ENCODE measurements at regions not wholly inside any gene's neighbourhood (a gene's known extent, or its start where the extent isn't known, plus 50 kb on each side); places are given as distances from the start of the nearest gene placed in this dataset.
"Not testable (repeated sequence)": the region's sequence is repeated elsewhere in the genome, so short reads cannot be mapped to it uniquely, and the experiment has no call there.

DNA sequence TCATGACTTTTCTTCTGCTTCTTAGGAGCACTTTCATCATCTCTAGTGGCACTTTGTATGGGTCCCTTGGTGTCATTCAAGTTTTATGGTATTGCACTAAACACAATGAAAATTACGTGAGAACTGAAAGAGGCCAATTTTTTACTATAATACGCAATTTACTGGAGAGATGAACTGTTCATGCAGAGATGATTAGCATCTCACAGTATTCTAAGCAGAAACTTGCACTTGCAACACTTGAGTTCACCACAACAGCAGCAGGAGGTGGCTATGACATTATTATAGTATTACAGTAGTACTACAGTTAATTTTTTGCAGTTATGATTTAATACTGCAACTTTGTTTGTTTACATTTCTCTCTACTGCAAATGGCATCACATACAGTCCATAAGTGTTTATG is 793.1 kb upstream of the CRIM1 start:
- no peak for DNase-seq (ENCODE audit: low read depth)

DNA sequence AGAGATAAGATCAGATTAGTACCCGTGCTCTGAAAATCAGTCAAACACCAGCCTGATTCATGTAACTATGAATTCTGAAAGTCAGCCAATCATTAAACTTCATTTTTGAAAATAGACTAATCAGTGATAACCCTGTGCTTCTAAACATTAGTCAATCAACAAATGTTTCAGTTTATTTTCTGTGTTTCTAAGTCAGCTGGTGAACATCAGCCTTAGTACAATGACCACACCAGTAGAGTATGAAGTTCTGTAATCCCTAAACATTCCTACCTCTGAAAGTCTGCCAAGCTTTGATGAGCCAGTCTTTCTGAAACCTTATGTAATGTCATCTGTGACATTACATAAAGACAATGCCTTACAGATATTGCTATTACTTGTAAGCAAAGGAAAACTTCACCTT is 807.4 kb upstream of the CRIM1 start:
- DNase-seq (ENCODE audit: low read depth), result peak; percentile 10

DNA sequence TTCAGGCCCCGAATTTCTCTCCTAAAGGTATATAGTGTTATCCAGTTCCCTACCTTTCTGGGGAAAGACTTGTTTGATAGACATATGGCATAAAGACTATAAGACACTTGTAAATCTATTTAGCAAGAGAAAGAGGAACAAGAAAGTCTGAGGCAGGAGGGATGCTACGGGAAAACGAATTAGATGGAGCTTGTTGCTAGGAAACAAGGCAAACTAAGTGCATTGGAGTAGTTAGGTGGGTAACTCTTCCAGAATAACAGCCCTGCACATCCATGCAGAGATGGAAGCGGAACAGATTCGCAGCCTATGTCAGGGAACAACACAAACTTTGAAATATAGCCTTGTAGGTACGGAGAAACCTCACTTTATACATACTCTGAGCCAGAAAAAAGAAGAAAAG is 810.3 kb upstream of the CRIM1 start:
- DNase-seq (ENCODE audit: low read depth), result no peak

DNA sequence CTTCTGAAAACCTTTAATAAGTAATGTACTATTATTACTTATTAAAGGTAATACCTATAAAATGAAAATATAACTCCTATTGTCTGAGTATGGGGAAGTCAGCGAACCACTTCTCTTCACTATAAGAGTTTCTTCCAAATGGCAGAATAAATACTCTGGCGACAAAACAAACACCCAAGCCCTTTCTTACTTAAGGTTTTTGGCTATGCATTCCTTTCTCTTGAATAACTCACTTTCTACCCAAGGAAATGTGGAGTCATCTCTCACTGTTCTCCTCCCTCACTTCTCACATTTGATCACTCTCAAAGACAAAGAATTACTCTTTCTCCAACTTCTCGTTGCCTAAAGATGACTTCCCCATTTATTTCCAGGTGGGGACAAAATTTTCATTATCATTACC is 816.8 kb upstream of the CRIM1 start:
- no peak for DNase-seq (ENCODE audit: low read depth)

DNA sequence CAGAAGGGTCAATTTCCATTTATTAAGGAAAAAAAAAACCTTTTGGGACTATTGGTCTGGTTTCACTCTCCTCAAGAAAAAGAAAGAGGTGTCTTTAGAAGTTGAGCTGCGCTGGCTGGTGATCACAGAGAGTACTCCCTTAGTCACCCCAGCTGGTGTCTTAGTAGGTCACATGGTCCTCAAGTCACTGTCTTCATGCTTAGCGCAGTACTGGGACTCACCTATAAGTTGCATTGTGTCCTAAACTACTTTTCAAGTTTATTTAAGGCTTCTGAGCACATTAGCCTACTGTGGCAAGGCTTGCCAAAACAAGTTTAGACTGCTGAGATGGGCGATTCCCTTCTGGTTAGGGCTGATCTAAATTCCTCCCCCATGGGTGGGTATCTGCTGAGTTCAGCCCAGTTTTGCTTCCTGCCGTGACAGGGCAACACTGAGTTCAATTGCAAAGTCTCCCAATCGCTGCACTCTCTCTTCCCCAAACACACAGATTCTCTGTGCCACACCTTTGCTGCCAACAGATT is 824.9 kb upstream of the CRIM1 start:
- DNase-seq (ENCODE audit: low read depth), result no peak

DNA sequence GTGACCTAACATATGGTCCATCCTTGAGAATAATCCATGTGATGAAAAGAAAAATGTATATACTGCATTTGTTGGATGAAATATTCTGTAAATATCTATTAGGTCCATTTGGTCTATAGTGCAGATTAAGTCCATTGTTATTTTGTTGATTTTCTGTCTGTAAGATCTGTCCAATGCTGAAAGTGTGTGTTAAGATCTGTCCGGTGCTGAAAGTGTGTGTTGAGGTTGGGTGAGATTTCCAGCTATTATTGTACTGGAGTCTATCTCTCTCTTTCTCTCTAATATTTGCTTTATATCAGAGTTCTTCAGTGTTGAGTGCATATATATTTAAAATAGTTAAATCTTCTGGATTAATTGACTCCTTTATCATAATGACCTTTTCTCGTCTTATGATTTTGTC is 828.8 kb upstream of the CRIM1 start:
- peak; percentile 13 for DNase-seq (ENCODE audit: low read depth)

DNA sequence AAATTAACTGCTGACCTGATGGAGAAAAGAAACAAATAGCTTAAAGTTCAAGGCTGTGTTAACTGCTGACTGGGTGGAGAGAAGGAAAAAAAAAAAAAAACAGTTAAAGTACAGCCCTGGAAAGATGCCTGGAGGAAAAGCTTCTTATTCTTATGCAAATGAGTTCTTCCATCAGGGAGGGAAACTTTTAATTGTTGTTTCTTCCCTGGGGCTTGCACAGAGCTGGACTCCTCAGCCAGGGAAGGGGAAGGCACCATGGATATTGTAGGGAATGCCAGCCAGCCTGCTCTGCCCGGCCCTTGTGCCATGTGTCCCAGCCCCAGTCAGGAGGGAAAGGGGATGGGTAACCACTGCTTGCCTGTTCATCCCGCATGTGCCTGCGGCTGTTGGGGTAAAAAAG is 833.1 kb upstream of the CRIM1 start:
- DNase-seq (ENCODE audit: low read depth), result no peak

DNA sequence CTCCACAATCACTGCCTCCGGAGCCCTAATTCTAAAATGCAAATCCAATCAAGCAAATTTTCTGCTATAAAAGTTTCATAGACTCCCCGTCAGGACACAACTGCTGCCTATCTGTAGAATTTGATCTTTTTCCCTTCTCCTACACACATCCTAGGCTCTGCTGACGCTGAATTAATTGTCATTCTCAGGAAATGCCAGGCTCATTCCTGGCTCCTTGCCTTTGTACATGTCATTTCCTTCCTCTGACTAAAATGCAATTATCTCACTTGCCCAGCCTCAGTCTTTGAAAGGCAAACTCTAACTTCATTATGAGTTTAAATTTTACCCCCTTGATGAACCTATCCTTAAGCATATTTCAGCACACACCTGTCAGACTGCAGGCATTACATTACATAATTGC is 844.9 kb upstream of the CRIM1 start:
- no peak for DNase-seq (ENCODE audit: low read depth)

DNA sequence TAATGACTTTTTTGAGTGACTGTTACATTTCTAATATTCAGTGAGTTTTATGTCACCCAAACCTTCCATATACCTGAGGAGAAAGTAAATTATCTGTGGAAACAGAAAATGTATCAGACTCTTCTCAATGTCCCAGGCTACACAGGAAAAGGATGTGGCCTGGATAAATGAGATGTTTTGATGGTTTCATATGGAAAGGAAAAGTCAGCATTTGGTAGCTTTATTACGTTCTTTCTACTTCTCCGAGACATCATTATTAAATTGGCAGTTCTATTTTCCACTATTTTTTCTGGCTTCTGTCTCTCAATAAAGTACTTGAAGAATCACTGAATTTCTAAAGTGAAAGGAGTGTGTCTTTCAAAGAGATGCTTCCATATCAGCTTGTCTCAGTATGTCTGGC is 847.0 kb upstream of the CRIM1 start:
- DNase-seq (ENCODE audit: low read depth), result no peak

DNA sequence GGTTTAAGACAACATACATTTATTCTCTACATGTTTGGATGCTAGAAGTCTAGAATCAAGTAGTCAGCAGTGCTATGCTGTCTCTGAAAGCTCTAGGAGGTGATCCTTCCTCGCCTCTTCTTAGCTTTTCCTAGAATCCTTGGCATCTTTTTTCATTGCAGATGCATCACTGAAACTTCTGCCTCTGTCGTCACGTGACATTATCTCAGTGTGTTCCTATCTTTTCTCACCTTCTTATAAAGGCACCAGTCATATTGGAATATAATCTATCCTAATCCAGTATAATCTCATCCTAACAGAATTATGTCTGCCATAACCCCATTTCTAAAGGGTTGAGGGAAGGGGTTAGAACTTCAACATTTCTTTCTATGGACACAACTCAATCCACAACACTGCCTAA is 851.2 kb upstream of the CRIM1 start:
- no peak for DNase-seq (ENCODE audit: low read depth)

DNA sequence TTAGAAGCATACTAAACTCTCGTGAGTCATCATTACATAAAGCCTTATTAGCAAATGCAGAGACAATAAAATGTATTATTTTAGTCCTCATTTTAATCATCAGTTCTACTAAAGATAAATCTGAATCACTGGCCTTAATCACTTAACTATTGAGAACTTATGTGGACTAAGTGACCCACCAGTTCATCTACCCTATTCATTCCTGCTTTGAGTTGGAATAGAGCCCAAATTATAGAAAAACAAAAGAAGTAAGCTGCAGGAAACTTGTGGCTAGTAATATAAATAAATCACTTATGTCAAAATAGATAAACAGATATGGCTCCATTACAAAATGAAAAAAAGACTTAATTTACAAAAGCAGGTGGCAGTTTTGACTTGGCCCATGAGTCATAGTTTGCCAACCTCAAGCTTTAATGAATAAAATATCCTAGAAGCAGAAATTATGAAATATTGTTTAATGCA is 851.8 kb upstream of the CRIM1 start:
- DNase-seq (ENCODE audit: low read depth), result peak; percentile 1

DNA sequence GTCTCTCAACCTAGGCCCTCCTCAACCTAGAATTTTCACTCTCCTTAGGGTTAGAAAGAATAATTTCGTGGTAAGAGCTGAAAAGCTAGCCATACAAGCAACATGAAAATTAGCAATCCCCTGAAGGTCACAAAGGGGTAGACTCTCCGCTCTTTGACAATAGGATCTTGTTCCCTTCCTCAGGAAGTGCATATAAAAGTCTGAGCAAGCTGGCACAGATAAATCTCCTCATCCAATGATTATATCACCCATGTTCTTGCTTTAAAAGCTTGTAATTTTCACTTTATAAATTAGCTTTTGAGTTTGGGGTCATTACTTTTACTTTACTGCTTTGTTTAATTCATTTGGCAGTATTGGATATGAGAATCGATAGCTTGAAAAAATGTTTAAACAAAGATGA is 852.3 kb upstream of the CRIM1 start:
- DNase-seq (ENCODE audit: low read depth), result no peak

DNA sequence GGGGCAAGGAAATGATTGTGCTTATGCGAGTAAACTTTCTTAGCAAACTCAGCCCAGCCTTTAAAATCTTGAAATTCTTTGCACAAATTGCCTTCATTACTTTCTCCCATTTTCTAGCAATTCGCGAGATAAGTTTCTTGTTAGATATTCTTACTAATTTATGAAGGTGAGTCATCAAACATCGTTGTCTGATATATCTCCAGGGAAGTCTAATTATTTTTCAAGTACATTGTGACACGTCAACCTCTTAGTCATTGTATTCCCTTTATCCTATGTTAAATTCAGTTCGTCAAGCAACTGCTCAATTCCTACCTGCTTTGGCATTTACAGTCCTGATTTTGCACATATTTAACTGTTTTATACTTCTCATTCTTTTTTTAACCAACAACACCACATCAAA is 854.5 kb upstream of the CRIM1 start:
- DNase-seq (ENCODE audit: low read depth), result no peak

DNA sequence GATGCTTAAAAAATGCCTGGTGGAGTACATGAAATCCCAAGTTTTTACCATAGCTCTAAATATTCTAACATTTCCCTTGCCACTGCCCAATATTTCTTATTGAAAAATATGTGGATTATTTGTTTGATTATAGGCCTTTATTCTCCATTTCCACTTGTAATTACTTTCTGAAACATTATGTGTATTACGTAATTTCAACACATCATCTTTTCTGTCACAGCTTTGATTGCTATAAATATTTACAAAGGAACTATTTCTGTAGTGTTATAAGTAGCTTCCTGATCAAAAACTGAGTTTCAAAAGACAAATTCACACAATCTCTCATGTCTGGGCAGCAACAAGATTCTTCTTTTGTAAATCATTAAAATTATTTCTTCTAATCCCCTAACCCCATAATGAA is 859.6 kb upstream of the CRIM1 start:
- no peak for DNase-seq (ENCODE audit: low read depth)

DNA sequence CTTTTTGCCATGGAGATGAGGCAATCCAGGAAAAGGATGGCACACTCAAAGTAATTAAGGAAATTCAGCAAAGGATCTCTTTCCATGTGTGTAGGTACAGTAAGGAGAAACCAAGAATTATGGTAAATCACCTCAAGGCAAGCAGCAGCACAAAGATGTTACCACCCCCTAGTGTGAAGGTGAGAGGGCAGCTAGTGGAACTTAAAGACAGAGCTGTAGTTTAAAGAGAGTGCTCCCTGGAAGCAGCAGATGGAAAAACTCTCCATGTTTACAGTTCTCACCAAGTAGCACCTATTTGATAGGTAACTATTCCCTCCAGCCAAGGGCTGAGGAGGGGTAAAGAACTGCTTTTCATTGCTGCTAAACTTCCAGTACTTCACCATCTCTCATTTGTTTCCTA is 860.4 kb upstream of the CRIM1 start:
- no peak for DNase-seq (ENCODE audit: low read depth)

DNA sequence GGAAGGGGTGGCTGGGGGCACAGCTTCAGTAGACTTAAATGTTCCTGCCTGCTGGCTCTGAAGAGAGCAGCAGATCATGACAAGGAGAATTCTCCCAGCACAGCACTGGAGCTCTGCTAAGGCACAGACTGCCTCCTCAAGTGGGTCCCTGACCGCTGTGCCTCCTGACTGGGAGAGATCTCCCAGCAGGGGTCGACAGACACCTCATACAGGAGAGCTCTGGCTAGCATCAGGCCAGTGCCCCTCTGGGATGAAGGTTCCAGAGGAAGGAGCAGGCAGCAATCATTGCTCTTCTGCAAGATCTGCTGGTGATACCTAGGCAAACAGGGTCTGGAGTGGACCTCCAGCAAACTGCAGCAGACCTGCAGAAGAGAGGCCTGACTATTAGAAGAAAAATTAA is 877.5 kb upstream of the CRIM1 start:
- not testable (repeated sequence) for DNase-seq (ENCODE audit: low read depth)

DNA sequence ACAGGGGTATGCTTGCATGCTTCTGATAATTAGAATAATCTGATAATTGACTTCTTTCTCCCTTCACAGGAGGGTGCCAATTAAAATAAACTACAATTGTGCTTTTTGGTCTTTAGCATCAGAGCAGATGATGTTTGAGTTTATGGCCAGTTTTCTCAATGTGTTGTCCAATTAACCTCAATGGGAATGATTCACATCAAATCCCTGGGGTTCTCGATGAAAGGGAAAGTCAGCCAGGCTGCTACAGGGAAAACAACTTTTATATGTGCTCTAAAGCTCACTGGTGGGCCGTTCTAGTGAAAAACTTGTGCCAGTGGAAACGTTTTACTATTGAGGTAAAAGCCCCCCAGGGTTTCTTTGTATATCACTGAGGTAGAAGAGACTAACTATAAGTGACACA is 887.3 kb upstream of the CRIM1 start:
- no peak for DNase-seq (ENCODE audit: low read depth)

DNA sequence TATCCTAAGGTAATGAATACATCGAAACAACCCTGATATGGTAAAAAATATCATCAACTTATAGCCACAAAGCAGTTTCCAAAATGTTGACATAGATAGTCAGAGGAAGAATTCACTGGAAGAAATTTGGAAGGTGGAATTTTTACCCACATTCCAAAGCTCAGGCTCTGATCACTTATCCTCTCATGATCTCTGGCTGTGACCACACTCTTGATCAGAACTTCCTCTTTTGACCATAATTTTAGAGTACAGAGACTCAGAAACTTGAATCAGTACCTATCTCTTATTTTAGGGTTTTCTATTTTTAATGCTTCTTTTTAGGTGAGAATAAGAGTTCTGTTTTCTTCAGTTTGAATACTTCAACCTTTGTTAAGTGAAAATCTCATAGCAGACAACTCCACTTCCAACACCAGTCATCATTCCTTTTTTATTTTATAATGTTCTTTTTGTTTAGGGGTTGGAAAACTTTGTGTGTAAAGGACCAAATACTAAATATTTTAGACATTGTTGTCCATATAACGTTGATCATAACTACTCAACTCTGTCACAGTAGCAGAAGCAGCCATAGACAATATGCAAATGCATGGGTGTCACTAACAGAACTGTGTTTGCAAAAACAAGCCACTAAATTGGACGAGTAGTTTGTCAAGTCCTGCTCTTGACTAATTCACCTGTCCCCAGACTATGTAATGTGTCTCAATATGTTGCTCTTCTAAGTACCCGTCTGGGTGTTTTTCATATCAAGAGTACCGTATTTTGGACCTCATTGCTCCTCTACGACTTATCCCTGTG is 891.6 kb upstream of the CRIM1 start:
- DNase-seq (ENCODE audit: low read depth), result no peak

DNA sequence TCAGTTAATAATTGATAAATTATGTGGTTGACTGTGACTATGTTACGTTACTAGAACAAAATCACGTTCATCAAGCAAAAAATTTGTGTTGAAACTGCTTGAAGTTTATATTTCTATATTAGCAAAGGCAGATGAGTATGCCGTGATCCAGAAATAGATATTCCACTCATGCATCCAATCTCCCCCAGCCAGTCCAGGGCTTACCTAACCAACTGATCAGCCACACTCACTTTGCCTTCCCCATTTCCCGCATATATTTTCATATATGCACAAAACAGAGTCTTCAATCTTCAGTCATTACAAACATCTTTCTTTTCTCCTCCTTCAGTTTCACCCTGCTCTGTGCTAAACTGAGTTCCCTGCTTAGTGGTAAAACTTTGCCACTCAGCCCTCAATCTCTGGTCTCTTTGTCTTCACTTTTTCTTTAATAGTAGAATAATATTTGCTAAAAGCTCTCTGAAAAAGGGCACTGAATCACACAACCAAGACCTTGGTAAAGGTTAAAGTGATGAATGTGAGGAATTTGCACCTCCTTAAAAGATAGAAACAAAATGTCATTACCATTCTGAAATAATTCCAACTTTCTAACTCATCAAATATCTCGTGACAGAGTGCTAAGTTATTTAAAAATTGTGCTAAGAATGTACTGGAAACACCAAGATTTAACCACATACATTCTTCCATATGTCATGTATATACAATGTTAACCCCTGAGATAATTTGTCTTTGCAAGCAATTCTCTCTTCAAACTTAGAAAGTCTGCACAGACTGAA is 893.2 kb upstream of the CRIM1 start:
- peak; percentile 51 for DNase-seq (ENCODE audit: low read depth)

DNA sequence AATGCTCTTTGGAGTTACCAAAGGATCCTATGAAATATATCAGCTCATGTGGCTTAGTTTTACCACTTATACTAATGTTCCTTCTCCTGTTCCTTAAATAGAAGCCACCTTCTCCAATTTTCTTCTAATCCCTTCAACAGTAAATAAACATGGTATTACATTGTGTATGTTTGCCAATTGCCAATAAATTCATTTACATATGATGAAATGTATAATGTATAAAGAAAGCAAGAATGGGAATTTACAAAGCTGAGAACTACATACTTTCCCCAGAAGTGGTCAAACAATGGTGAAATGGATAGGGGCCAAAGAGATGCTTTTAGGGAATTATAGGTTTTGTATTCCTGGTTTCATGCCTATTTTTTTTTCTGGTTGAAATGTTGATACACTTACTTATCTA is 894.2 kb upstream of the CRIM1 start:
- DNase-seq (ENCODE audit: low read depth), result no peak

DNA sequence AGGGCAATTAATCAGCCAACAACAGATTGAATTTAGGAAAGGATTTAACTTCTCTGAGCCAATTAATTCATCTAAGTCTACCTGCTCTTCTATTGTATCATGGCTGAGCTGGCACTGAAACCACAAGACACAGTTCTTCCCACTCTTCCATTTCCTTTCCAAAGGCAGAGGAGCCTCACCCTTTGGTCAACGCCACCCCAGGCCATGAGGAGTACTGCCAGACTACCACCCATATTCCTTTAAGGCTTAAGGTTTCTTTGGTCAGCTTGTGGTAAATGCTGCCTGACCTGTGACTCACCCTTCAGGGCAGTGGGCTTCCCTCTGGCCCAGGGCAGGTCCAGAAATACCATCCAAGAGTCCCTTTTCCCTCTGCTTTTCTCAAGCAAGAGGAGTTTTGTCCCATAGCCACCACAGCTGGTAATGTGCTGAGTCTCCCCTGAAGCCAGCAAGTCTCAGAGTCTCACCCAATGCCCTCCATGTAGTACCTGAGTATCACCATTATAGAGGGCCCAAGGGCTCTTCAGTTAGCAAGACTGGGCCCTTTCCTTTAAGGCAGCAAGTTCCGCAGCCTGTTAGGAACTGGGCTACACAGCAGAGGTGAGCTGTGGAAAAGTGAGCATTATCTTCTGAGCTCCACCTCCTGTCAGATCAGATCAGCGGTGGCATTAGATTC is 900.5 kb upstream of the CRIM1 start:
- peak; percentile 74 for DNase-seq (ENCODE audit: low read depth)

DNA sequence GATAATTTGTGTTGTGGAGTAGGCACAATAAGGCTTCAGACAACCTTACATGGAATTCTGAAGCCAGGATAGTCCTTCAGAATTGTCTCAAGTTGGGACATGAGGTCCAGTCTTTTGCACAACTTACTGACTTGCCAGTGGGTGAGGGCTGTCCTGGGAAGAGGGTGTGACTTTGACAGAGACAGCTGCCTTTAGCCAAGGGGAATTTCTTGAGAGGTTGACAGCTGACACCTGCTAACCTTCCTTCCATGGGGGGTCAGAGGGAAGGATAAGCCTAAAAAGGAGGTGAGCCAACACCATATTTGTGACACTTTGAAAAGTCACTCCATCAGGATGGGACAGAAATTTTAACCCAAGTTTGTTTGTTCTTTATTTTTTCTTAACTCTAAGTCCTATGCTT is 907.8 kb upstream of the CRIM1 start:
- DNase-seq (ENCODE audit: low read depth), result no peak

DNA sequence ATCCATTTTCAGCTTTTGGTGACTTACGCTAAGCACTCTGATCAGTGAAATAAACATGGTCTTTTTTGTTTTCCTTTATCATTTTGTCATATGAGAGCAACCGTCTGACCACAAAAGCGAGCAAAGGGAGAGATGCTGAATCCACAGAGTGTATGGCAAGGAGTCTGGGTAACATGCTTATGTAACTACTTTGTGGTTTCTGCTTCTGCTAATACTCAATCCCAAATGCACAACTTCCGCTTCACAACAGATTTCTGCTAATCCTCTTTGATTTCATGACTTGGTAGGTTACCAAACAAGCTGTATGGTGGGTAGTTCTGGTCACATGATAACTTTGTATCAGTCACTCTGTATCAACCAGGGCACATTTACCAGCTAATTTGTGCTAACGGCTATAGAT is 908.4 kb upstream of the CRIM1 start:
- no peak for DNase-seq (ENCODE audit: low read depth)
